CD14-positive monocyte (primary cell): ENCODE measurements at regions not wholly inside any gene's neighbourhood (a gene's known extent, or its start where the extent isn't known, plus 50 kb on each side); places are given as distances from the start of the nearest gene placed in this dataset.
"Not testable (repeated sequence)": the region's sequence is repeated elsewhere in the genome, so short reads cannot be mapped to it uniquely, and the experiment has no call there.

Source experiments
- DNase-seq, 3 donors: peaks; one replicate each; pipeline ENCODE4 v3.0.0-alpha.2; 2011 to 2022
- H2AFZ ChIP-seq: 2 replicates; pipeline ENCODE4 v1.6.0; 2012; ENCODE audit warnings: mild to moderate bottlenecking, low read depth, low read length, inconsistent platforms; ENCODE audit not compliant: insufficient read depth, poor library complexity, severe bottlenecking
- H3K27ac ChIP-seq, 2 donors: 1 replicate in 1 of 2; 2 replicates in 1 of 2; pipeline ENCODE4 v1.5.1; 2012 to 2013; ENCODE audit warnings: low read length in 2 of 2, control low read depth in 1 of 2, inconsistent platforms in 1 of 2, low read depth in 1 of 2, mild to moderate bottlenecking in 1 of 2
- H3K27me3 ChIP-seq, 2 donors: one replicate each; pipeline versions ENCODE4 v1.6.0 to v1.6.1; 2011 to 2013; ENCODE audit warnings: low read length in 2 of 2; ENCODE audit not compliant: control insufficient read depth in 2 of 2, insufficient read depth in 2 of 2
- H3K36me3 ChIP-seq, 2 donors: replicated peaks in 1 of 2; 1 replicate in 1 of 2; 2 replicates in 1 of 2; pipeline versions ENCODE4 v1.5.1 to v1.6.1; 2012 to 2013; ENCODE audit warnings: low read length in 2 of 2, control low read depth in 1 of 2, inconsistent platforms in 1 of 2, mild to moderate bottlenecking in 1 of 2; ENCODE audit not compliant: insufficient read depth in 2 of 2, control insufficient read depth in 1 of 2
- H3K4me1 ChIP-seq, 2 donors: 1 replicate in 1 of 2; 2 replicates in 1 of 2; pipeline versions ENCODE4 v1.5.1 to v1.6.1; 2012 to 2013; ENCODE audit warnings: low read length in 2 of 2, control low read depth in 1 of 2, inconsistent platforms in 1 of 2, mild to moderate bottlenecking in 1 of 2, moderate library complexity in 1 of 2; ENCODE audit not compliant: insufficient read depth in 2 of 2, control insufficient read depth in 1 of 2
- H3K4me2 ChIP-seq: replicated peaks from 2 replicates; pipeline ENCODE3; 2012; ENCODE audit warnings: low read length, moderate library complexity, mild to moderate bottlenecking; ENCODE audit not compliant: poor library complexity, severe bottlenecking; ENCODE audit errors: extremely low read depth
- H3K4me3 ChIP-seq, 3 experiments: fragments of 200-600 bp in 1 of 3; sonication (generic) in 1 of 3; replicated peaks in 1 of 3; 1 replicate in 2 of 3; 2 replicates in 1 of 3; pipeline ENCODE4 v1.5.1; 2011 to 2013; ENCODE audit warnings: low read length in 3 of 3, mild to moderate bottlenecking in 3 of 3, control low read depth in 2 of 3, low read depth in 2 of 3, inconsistent platforms in 1 of 3, moderate library complexity in 1 of 3
- H3K79me2 ChIP-seq: 2 replicates; pipeline ENCODE4 v1.6.0; 2012; ENCODE audit warnings: mild to moderate bottlenecking, control low read depth, inconsistent platforms, low read length, moderate library complexity; ENCODE audit not compliant: insufficient read depth
- H3K9ac ChIP-seq: 2 replicates; pipeline ENCODE4 v1.6.0; 2017; ENCODE audit warnings: low read length, mild to moderate bottlenecking; ENCODE audit not compliant: insufficient read depth, poor library complexity, severe bottlenecking
- H3K9me3 ChIP-seq, 2 donors: replicated peaks in 1 of 2; 1 replicate in 1 of 2; 2 replicates in 1 of 2; pipeline versions ENCODE4 v1.5.1 to v1.6.1; 2012 to 2013; ENCODE audit warnings: low read length in 2 of 2, control low read depth in 1 of 2; ENCODE audit not compliant: control insufficient read depth in 1 of 2, insufficient read depth in 1 of 2
- H4K20me1 ChIP-seq: 2 replicates; pipeline ENCODE4 v1.6.0; 2012; ENCODE audit warnings: mild to moderate bottlenecking, low read length, control low read depth, moderate library complexity; ENCODE audit not compliant: insufficient read depth
- H3K27ac Mint-ChIP-seq, 7 donors: one replicate each; pipeline ENCODE4 v1.8.0; 2020; ENCODE audit warnings: mild to moderate bottlenecking in 7 of 7, mixed read lengths in 7 of 7, moderate library complexity in 6 of 7, inconsistent platforms in 2 of 7
- H3K27me3 Mint-ChIP-seq, 3 donors: one replicate each; pipeline ENCODE4 v1.8.0; 2021 to 2022; ENCODE audit warnings: low read depth in 3 of 3, mild to moderate bottlenecking in 3 of 3, mixed read lengths in 3 of 3, moderate library complexity in 3 of 3, inconsistent platforms in 1 of 3
- H3K36me3 Mint-ChIP-seq, 2 donors: one replicate each; pipeline ENCODE4 v1.8.0; 2020; ENCODE audit warnings: mixed read lengths in 2 of 2, inconsistent platforms in 1 of 2, mild to moderate bottlenecking in 1 of 2
- H3K4me1 Mint-ChIP-seq: one replicate; pipeline ENCODE4 v1.8.0; 2020; ENCODE audit warnings: mild to moderate bottlenecking, mixed read lengths
- H3K4me3 Mint-ChIP-seq, 2 donors: one replicate each; pipeline ENCODE4 v1.8.0; 2020; ENCODE audit warnings: mild to moderate bottlenecking in 2 of 2, mixed read lengths in 2 of 2, moderate library complexity in 1 of 2
- H3K9me3 Mint-ChIP-seq, 7 donors: one replicate each; pipeline ENCODE4 v1.8.0; 2020 to 2022; ENCODE audit warnings: mixed read lengths in 7 of 7, mild to moderate bottlenecking in 6 of 7, moderate library complexity in 6 of 7, inconsistent platforms in 2 of 7
- WGBS: methylation state at CpG from one replicate; pipeline ENCODE4 v1.1.5; 2013; ENCODE audit warnings: missing lambda C conversion rate; ENCODE audit not compliant: insufficient coverage; 5-methylcytosine and 5-hydroxymethylcytosine counted together
- intact Hi-C, 2 donors: fragments of 100-400 bp; cut with micrococcal nuclease; formaldehyde crosslinking; loops; one replicate each; pipeline versions ENCODE4 v1.15.0 to v1.15.1; 2023
- TF ChIP-seq, protein P1 (sequence below): fragments of 200-600 bp; IDR thresholded peaks from one replicate; pipeline ENCODE4 v1.8.0; 2022; ENCODE audit warnings: antibody characterized with exemption, mild to moderate bottlenecking

DNA sequence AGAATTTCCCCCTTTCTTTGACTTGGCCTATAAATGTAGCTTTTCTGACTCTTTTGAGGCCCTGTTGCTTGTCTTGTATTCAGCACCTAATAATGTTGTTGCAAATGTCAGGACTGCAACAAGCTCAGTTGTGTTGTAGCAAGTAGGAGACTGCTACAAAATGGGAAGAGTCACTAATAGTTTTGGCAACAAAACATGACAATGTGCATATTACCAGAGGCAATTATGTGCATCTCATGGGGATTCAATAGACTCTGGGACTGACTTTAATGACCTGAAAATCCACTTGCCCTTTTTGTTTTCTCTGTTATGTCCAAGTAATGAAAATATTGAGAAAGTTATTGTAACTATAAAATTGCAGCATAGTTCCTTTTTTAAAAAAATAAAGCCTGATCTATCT, 368.4 kb downstream of the OSTF1 start:
- H3K4me3 ChIP-seq = no peak overlapping the region
- no peaks in the 10 kb centered on the region for H3K36me3 Mint-ChIP-seq
- peaks cover 17% of the 10 kb centered on the region for H3K4me1 Mint-ChIP-seq
- intact Hi-C loops = no loop called here
- no peak for DNase-seq
- H2AFZ ChIP-seq = no peak overlapping the region
- peaks cover 8 to 14% of the 10 kb centered on the region in 2 donors for H3K4me1 ChIP-seq
- no peaks in the 10 kb centered on the region for H3K36me3 ChIP-seq
- peaks cover 0 to 3% (median 0%) of the 10 kb centered on the region in 7 donors for H3K9me3 Mint-ChIP-seq
- no peak overlapping the region for H3K9ac ChIP-seq
- TF ChIP-seq, protein P1, sequence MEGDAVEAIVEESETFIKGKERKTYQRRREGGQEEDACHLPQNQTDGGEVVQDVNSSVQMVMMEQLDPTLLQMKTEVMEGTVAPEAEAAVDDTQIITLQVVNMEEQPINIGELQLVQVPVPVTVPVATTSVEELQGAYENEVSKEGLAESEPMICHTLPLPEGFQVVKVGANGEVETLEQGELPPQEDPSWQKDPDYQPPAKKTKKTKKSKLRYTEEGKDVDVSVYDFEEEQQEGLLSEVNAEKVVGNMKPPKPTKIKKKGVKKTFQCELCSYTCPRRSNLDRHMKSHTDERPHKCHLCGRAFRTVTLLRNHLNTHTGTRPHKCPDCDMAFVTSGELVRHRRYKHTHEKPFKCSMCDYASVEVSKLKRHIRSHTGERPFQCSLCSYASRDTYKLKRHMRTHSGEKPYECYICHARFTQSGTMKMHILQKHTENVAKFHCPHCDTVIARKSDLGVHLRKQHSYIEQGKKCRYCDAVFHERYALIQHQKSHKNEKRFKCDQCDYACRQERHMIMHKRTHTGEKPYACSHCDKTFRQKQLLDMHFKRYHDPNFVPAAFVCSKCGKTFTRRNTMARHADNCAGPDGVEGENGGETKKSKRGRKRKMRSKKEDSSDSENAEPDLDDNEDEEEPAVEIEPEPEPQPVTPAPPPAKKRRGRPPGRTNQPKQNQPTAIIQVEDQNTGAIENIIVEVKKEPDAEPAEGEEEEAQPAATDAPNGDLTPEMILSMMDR = no peak
- H3K27ac Mint-ChIP-seq = no peak overlapping the region
- no peaks in the 10 kb centered on the region for H3K27me3 ChIP-seq
- no peaks in the 10 kb centered on the region for H4K20me1 ChIP-seq
- peaks cover 0 to 3% (median 1%) of the 10 kb centered on the region in 3 donors for H3K27me3 Mint-ChIP-seq
- H3K79me2 ChIP-seq = no peaks in the 10 kb centered on the region
- H3K4me2 ChIP-seq = no peak overlapping the region
- H3K27ac ChIP-seq = no peak overlapping the region
- no peaks in the 10 kb centered on the region for H3K9me3 ChIP-seq
- no peak overlapping the region for H3K4me3 Mint-ChIP-seq

DNA sequence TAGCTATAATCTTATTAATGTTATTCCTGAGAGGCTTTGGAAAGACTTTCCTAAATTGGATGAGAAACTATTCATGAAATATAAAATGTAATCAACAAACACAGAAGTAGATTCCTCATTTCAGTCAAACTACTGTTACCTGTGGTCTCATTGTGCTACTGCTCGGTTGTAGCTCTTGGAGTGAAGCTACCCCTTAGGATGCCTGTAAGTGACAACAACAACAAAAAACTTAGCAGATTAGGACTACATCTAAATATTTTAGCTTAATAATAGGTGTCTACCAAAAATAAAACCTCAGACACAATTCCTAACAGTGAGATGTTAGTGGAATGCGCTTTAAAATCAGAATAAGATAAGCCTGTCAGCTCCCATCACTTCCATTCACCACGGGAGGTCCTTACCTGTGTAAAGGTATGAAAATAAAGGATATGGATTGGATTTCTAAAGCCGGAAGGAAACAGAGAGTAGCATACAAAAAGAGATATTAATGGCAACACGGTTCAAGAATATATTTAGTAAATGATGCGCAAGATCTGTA, 369.2 kb downstream of the OSTF1 start:
- Mint-ChIP-seq H3K36me3 (no peaks in the 10 kb centered on the region), H3K27ac (no peak overlapping the region), H3K27me3 (peaks cover 0 to 3% (median 3%) of the 10 kb centered on the region in 3 donors), H3K4me1 (peaks cover 17% of the 10 kb centered on the region), H3K9me3 (peaks cover 0 to 3% (median 0%) of the 10 kb centered on the region in 7 donors), H3K4me3 (no peak overlapping the region)
- no peak overlapping the region for H3K4me2 ChIP-seq
- H3K9me3 ChIP-seq = no peaks in the 10 kb centered on the region
- H2AFZ ChIP-seq = no peak overlapping the region
- H3K27ac ChIP-seq = no peak overlapping the region
- H3K9ac ChIP-seq = no peak overlapping the region
- intact Hi-C loops = no loop called here
- H3K79me2 ChIP-seq = no peaks in the 10 kb centered on the region
- no peaks in the 10 kb centered on the region for H3K36me3 ChIP-seq
- no peak for DNase-seq
- TF ChIP-seq, protein P1 = no peak
- no peak overlapping the region for H3K4me3 ChIP-seq
- H3K4me1 ChIP-seq = peaks cover 8 to 14% of the 10 kb centered on the region in 2 donors
- 100% methylated on average over 1 of the region's 6 CpGs for WGBS
- no peaks in the 10 kb centered on the region for H3K27me3 ChIP-seq
- H4K20me1 ChIP-seq = no peaks in the 10 kb centered on the region

- H3K4me3 Mint-ChIP-seq, H3K27me3 Mint-ChIP-seq, H3K9me3 Mint-ChIP-seq, H3K4me3 ChIP-seq, intact Hi-C loops, H2AFZ ChIP-seq, H3K4me2 ChIP-seq, H3K9me3 ChIP-seq, DNase-seq, H3K36me3 ChIP-seq, H3K27ac ChIP-seq, H3K9ac ChIP-seq, H4K20me1 ChIP-seq, H3K27me3 ChIP-seq, H3K79me2 ChIP-seq, H3K27ac Mint-ChIP-seq, H3K36me3 Mint-ChIP-seq: not testable (repeated sequence)
- H3K4me1 Mint-ChIP-seq = peaks cover 17% of the 10 kb centered on the region
- peaks cover 8 to 14% of the 10 kb centered on the region in 2 donors for H3K4me1 ChIP-seq
- 100% methylated on average over 1 of the region's 4 CpGs for WGBS
These were observed 371.0 kb downstream of the OSTF1 start for GRCh38 chr9:75459311-75459710.
